Testis (tissue), 2 donors: ENCODE measurements at regions not wholly inside any gene's neighbourhood (a gene's known extent, or its start where the extent isn't known, plus 50 kb on each side); places are given as distances from the start of the nearest gene placed in this dataset.

ENCODE experiments used
- POLR2A ChIP-seq: fragments of 450-650 bp; IDR thresholded peaks from one replicate; pipeline ENCODE4 v1.6.1; 2017; ENCODE audit warnings: antibody characterized with exemption, mild to moderate bottlenecking, moderate library complexity
- TF ChIP-seq, protein P1 (sequence below), 3 experiments: fragments of 450-650 bp in 2 of 3; fragments of 200-600 bp in 1 of 3; sonication (generic) in 1 of 3; IDR thresholded peaks; one replicate each; pipeline ENCODE4 v1.5.1; 2016 to 2019; ENCODE audit warnings: antibody characterized with exemption in 3 of 3, mild to moderate bottlenecking in 2 of 3, moderate library complexity in 1 of 3

DNA sequence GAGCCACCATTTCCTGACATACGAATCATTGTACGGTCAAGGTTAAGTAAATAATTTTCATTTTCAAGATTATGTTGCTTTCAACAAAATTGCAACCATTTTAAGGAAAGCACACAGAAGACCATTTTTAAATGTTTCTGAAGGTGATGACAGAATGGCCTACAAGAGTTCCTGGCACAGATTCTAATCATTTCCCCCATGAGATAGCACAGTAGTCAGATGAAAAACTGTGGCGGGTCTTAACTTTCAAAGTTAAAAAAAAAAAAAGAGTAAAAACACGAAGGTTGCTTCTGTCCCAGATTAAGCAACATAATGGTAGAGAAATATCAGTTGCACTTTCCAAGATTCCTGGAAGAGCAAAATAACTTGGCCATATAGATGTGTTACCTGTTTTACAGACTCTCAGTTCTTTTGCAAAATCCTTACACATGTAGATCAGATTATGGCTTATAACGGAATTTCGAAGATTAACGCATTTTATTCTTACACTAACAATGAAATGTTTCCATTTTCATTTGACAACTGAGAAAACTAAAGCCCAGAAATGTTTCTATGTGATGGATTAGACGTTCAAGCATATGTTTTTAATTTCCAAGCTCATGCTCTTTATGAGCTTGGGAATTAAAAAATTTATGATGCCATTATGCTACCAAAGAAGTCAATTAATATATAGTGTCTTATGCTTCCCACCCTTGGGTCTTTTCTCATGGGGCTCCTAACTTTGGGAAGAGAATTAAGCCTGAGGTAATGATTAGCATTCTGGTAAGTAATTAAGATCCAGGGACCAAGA lies 335.1 kb upstream of the CLNK start:
- TF ChIP-seq, protein P1, sequence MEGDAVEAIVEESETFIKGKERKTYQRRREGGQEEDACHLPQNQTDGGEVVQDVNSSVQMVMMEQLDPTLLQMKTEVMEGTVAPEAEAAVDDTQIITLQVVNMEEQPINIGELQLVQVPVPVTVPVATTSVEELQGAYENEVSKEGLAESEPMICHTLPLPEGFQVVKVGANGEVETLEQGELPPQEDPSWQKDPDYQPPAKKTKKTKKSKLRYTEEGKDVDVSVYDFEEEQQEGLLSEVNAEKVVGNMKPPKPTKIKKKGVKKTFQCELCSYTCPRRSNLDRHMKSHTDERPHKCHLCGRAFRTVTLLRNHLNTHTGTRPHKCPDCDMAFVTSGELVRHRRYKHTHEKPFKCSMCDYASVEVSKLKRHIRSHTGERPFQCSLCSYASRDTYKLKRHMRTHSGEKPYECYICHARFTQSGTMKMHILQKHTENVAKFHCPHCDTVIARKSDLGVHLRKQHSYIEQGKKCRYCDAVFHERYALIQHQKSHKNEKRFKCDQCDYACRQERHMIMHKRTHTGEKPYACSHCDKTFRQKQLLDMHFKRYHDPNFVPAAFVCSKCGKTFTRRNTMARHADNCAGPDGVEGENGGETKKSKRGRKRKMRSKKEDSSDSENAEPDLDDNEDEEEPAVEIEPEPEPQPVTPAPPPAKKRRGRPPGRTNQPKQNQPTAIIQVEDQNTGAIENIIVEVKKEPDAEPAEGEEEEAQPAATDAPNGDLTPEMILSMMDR (IDR thresholded peaks at IDR 0.05): no peak
- no peak for TF ChIP-seq POLR2A
